GM12872 (cell line): ENCODE measurements at regions not wholly inside any gene's neighbourhood (a gene's known extent, or its start where the extent isn't known, plus 50 kb on each side); places are given as distances from the start of the nearest gene placed in this dataset.

ENCODE experiments used
- TF ChIP-seq, protein P1 (sequence below): IDR thresholded peaks from 3 replicates; pipeline ENCODE4 v1.5.1; 2011; ENCODE audit warnings: low read depth, mild to moderate bottlenecking, low read length, moderate library complexity; ENCODE audit not compliant: insufficient read depth

DNA sequence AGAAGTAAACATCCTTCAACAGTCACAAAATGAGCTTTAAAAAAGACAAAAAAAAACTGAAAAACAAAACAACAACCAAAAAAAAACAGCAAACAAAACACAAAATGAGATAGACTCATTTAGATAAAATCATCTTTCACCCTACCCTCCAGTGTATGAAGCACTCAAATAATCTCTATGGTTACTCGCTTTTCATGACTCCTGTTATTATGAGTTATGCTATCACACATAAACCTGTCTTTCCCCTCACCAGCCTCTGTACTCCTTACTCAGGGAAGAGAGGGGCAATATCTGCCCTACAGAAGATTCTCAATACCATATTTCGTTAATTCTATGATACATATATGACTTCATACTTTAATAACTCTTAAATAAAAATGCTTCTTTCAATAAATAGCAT, 158.2 kb downstream of the TPBG start:
- TF ChIP-seq, protein P1, sequence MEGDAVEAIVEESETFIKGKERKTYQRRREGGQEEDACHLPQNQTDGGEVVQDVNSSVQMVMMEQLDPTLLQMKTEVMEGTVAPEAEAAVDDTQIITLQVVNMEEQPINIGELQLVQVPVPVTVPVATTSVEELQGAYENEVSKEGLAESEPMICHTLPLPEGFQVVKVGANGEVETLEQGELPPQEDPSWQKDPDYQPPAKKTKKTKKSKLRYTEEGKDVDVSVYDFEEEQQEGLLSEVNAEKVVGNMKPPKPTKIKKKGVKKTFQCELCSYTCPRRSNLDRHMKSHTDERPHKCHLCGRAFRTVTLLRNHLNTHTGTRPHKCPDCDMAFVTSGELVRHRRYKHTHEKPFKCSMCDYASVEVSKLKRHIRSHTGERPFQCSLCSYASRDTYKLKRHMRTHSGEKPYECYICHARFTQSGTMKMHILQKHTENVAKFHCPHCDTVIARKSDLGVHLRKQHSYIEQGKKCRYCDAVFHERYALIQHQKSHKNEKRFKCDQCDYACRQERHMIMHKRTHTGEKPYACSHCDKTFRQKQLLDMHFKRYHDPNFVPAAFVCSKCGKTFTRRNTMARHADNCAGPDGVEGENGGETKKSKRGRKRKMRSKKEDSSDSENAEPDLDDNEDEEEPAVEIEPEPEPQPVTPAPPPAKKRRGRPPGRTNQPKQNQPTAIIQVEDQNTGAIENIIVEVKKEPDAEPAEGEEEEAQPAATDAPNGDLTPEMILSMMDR, result no peak

GRCh38 chr6:82524031-82524430, 160.4 kb downstream of the TPBG start:
- TF ChIP-seq, protein P1, result no peak

DNA sequence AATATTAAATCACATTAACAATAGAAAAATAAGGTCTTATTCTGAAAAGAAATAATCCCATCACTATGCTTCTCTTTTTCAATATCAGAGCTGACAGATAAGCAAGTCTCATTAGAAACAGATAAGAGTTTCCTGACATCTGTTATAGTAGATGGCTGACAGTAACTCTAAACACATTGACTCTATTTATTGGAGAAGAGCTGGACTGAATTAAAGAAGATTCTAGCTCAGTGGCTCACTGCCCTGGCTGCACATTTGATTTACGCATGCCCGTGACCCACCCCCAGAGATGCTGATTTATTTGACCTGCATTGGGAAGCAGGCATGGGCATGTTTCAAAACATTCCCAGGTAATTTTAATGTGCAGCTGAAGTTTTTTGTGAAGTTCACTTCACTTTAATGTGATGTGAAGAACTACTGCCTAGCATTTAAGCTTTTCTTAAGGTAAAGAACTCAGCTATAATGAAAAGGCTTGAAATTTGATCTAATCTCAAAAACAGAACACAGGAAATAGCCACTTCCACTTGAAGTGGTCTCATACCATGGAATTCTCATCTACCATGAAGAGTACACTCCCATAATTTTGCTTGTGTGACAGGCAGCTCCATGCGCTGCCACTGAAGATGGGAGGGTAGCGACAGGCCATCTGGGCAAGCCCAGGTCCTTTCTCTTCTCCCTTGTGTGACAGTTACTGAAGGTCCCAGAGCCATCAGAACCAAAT, 162.3 kb downstream of the TPBG start:
- TF ChIP-seq, protein P1, result no peak

DNA sequence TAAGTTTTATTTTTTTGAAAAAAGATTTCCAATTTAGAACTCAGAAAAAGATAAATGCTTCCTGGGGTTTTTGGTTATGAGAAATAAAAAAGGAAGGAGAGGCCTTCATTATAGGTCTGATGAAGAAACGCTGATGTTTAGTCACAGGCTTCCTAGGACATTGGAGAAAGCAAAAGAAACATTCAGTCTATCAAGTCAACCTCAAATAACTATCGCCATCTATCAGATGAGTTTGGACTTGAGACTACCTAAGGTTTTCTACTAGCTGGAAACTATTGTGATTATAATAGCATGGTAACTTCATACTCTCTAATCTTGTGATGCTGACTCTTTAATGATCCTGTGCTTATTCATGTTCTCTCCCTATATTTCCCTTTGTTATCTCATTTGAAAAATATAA, 171.3 kb downstream of the TPBG start:
- TF ChIP-seq, protein P1, result no peak

DNA sequence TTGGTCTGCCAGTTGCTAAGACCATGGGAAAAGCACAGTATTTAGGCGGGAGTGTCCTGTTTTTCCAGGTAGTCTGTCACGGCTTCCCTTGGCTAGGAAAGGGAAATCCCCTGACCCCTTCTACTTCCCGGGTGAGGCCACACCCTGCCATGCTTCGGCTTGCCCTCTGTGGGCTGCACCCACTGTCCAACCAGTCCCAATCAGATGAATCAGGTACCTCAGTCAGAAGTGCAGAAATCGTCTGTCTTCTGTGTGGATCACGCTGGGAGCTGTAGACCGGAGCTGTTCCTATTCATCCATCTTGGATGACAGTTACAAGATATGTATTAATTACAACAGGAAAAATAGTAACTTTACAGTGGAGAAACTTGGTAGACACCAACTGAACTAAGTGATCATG, 188.2 kb downstream of the TPBG start:
- TF ChIP-seq, protein P1, result no peak

DNA sequence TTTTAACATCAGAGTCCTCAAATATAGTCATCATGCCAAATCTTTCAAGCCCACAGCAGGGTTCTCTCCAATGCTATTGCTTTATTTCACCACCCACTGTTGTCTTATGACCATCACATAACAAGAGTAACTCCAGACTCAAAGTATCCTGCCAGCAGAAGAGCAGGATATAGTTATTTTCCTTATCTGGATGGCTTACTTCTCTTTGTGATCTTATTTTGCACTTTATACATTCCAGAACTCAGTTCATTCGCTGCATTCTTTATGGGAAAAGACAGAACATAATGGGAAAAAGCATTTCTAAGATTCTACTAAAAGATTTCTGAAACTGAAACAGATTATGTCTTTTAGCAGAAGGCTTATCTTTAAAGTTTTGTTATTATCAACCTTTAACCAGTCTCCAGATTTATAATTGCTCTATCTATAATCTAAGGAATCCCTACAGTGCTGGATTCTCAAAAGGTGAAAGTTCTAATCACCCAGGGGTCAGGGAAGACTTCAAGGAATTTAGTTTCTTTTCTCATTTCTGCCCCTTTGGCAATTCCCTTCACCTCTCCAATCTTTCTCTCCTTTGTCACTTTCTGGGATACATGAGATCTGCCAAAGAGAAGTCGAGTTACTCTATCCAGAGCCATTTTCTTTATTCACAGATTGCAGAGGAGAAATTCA, 190.4 kb downstream of the TPBG start:
- TF ChIP-seq, protein P1, result no peak

- TF ChIP-seq, protein P1, result no peak
Observed at GRCh38 chr6:82554666-82555065, 191.0 kb downstream of the TPBG start.
